Nephron progenitor cell (in vitro differentiated cells): ENCODE measurements at regions not wholly inside any gene's neighbourhood (a gene's known extent, or its start where the extent isn't known, plus 50 kb on each side); places are given as distances from the start of the nearest gene placed in this dataset.

Source experiments
- DNase-seq: peaks from one replicate; pipeline ENCODE4 v3.0.0; 2021
- H3K27ac Mint-ChIP-seq: 2 replicates; pipeline ENCODE4 v1.8.0; 2021; ENCODE audit warnings: mild to moderate bottlenecking, moderate library complexity, mixed read lengths
- H3K27me3 Mint-ChIP-seq: 2 replicates; pipeline ENCODE4 v1.8.0; 2021; ENCODE audit warnings: mild to moderate bottlenecking, low read depth, mixed read lengths; ENCODE audit not compliant: poor library complexity
- H3K36me3 Mint-ChIP-seq: 2 replicates; pipeline ENCODE4 v1.8.0; 2021; ENCODE audit warnings: low read depth, mixed read lengths
- H3K4me1 Mint-ChIP-seq: 2 replicates; pipeline ENCODE4 v1.8.0; 2021; ENCODE audit warnings: mixed read lengths
- H3K4me3 Mint-ChIP-seq: 2 replicates; pipeline ENCODE4 v1.8.0; 2021; ENCODE audit warnings: mild to moderate bottlenecking, moderate library complexity, mixed read lengths
- H3K9me3 Mint-ChIP-seq: 2 replicates; pipeline ENCODE4 v1.8.0; 2021; ENCODE audit warnings: mild to moderate bottlenecking, moderate library complexity, mixed read lengths
- CTCF ChIP-seq: fragments of 200-600 bp; sonication (generic); IDR thresholded peaks from 2 replicates; pipeline ENCODE4 v1.5.0; 2021; ENCODE audit warnings: antibody characterized with exemption

DNA sequence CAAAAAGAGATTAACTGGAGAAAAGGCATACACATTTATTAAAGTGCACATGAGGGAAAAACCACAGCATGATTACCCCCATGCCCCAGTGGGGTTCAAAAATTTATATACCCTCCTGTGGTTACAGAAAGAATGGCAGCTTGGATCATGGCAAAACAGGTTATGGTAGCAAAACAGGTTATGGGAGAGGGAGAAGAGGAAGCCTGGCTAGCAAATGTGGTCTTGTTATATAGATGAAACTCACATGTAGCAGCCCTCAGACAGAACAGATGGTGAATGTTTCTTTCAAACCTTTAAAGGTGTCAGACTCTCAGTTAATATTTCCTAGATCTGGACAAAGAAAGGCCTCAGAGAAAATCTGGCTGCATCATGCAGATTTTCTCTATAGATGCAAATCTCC, 178.2 kb upstream of the ZC3H15 start:
- H3K36me3 Mint-ChIP-seq = peaks cover 19% of the 10 kb centered on the region
- no peak for DNase-seq
- no peak overlapping the region for H3K4me3 Mint-ChIP-seq
- peaks cover 4% of the 10 kb centered on the region for H3K27me3 Mint-ChIP-seq
- peaks cover 4% of the 10 kb centered on the region for H3K4me1 Mint-ChIP-seq
- peak overlapping the region; percentile 83 for H3K27ac Mint-ChIP-seq
- peaks cover 19% of the 10 kb centered on the region for H3K9me3 Mint-ChIP-seq
- TF ChIP-seq CTCF = no peak

DNA sequence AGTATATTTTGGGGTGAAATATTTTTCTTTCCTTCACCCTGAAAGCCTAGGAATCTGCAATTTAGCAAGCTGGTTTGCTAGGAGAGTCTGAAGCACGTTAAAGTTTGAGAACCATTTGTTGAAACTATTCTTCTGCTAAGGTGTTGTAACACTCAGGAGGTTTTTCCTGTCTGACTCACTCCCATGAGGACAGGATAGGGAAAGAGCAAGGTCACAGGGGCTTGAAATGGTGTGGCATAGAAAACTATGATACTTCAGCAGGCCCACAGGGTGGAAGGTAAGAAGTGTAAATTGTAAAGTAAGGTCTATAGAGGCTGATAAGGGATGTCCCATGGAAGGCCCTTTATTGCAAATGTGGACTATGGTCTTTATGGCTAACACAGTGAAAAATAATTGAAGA, 177.7 kb upstream of the ZC3H15 start:
- DNase-seq = no peak
- H3K4me1 Mint-ChIP-seq = peaks cover 4% of the 10 kb centered on the region
- TF ChIP-seq CTCF = no peak
- peaks cover 21% of the 10 kb centered on the region for H3K36me3 Mint-ChIP-seq
- no peak overlapping the region for H3K4me3 Mint-ChIP-seq
- H3K27ac Mint-ChIP-seq = peak overlapping the region; percentile 46
- peaks cover 4% of the 10 kb centered on the region for H3K27me3 Mint-ChIP-seq
- H3K9me3 Mint-ChIP-seq = peaks cover 23% of the 10 kb centered on the region

DNA sequence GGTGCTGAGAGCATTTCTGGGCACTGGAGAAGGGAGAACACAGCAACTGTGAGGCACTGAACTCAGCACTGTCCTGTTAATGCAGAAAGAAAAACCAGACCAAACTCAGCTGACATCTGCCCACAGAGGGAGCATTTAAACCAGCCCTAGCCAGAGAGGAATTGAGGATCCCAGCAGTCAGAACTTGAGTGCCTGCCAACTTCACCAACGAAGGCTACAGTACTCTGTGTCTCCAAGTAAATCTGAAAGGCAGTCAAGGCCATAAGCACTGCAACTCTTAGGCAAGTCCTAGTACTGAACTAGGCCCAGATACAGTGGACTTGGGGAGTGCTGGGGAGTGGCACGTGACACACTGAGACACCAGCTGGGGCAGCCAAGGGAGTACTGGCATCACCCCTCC, 176.2 kb upstream of the ZC3H15 start:
- peaks cover 4% of the 10 kb centered on the region for H3K4me1 Mint-ChIP-seq
- no peak overlapping the region for H3K27ac Mint-ChIP-seq
- H3K36me3 Mint-ChIP-seq = peaks cover 27% of the 10 kb centered on the region
- no peak overlapping the region for H3K4me3 Mint-ChIP-seq
- DNase-seq = no peak
- no peak for TF ChIP-seq CTCF
- H3K27me3 Mint-ChIP-seq = no peaks in the 10 kb centered on the region
- H3K9me3 Mint-ChIP-seq = peaks cover 39% of the 10 kb centered on the region

DNA sequence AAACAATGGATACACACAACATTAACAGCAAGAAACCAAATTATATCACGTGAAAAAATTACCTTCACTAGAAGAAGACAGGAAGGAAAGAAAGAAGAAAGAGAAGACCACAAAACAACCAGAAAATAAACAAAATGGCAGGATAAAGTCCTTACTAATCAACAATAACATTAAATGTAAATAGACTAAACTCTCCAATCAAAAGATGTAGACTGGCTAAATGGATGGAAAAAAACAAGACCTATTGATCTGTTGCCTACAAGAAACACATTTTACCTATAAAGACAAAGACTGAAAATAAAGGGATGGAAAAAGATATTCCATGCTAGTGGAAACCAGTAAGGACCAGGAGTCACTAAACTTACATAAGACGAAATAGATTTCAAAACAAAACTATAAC, 167.0 kb upstream of the ZC3H15 start:
- Mint-ChIP-seq H3K4me3 (no peak overlapping the region), H3K27ac (no peak overlapping the region), H3K4me1 (no peaks in the 10 kb centered on the region), H3K27me3 (no peaks in the 10 kb centered on the region), H3K9me3 (peaks cover 82% of the 10 kb centered on the region), H3K36me3 (peaks cover 45% of the 10 kb centered on the region)
- no peak for DNase-seq
- TF ChIP-seq CTCF = no peak

GRCh38 chr2:186325827-186326535, 160.1 kb upstream of the ZC3H15 start:
- peaks cover 16% of the 10 kb centered on the region for H3K36me3 Mint-ChIP-seq
- H3K4me3 Mint-ChIP-seq = no peak overlapping the region
- H3K27me3 Mint-ChIP-seq = no peaks in the 10 kb centered on the region
- peaks cover 28% of the 10 kb centered on the region for H3K9me3 Mint-ChIP-seq
- no peak for TF ChIP-seq CTCF
- peaks cover 5% of the 10 kb centered on the region for H3K4me1 Mint-ChIP-seq
- H3K27ac Mint-ChIP-seq = peak overlapping the region; percentile 62
- DNase-seq = no peak

DNA sequence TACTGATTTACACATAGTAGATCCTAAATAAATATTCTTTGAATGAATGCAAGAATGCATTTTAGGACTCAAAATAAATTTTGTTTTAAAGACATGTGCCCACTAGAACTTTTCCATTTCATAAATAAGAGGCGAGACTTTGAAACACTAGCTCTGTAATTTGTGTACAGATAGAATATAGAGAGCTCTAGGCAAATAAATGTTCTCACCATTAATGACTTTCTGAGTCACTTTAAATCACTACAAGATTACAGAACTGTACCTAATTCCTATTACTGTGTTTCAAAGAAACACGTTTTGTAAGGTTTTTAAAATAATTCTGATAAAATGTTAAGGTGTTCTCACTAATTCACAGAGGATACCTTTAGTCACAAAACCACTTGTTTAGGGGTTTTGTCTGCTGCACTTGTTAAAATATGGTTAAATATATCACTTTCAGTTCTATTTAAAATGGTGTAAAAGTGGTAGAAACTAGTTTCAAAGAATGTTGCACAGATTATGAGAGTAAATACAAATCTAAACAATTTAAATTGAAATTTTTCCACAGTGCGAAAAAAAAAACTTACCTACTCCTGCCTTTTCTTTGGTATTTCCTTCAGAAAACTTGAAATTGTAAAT, 158.7 kb upstream of the ZC3H15 start:
- peaks cover 11% of the 10 kb centered on the region for H3K36me3 Mint-ChIP-seq
- DNase-seq = no peak
- no peak overlapping the region for H3K27ac Mint-ChIP-seq
- TF ChIP-seq CTCF = no peak
- no peaks in the 10 kb centered on the region for H3K27me3 Mint-ChIP-seq
- H3K9me3 Mint-ChIP-seq = peaks cover 15% of the 10 kb centered on the region
- no peak overlapping the region for H3K4me3 Mint-ChIP-seq
- H3K4me1 Mint-ChIP-seq = peaks cover 5% of the 10 kb centered on the region
